HepG2 (cell line): ENCODE measurements at regions not wholly inside any gene's neighbourhood (a gene's known extent, or its start where the extent isn't known, plus 50 kb on each side); places are given as distances from the start of the nearest gene placed in this dataset.

ENCODE experiments used
- E2F1 ChIP-seq: sonication (generic); formaldehyde crosslinking; IDR thresholded peaks from 2 replicates; pipeline ENCODE4 v1.5.0; 2020; ENCODE audit warnings: missing genetic modification reagents
- HDAC2 ChIP-seq: sonication (generic); formaldehyde crosslinking; IDR thresholded peaks from 2 replicates; pipeline ENCODE4 v1.4.0; 2020; ENCODE audit warnings: missing genetic modification reagents
- HNF4G ChIP-seq, 2 experiments: sonication (generic) in 1 of 2; formaldehyde crosslinking in 1 of 2; IDR thresholded peaks; 2 replicates each; pipeline versions ENCODE4 v1.4.0 to v1.6.1; 2011 to 2020; ENCODE audit warnings: borderline replicate concordance in 2 of 2, low read depth in 2 of 2, mild to moderate bottlenecking in 2 of 2, low read length in 1 of 2, missing genetic modification reagents in 1 of 2, moderate library complexity in 1 of 2
- MAX ChIP-seq: IDR thresholded peaks from 2 replicates; pipeline ENCODE4 v1.6.1; 2012; ENCODE audit warnings: inconsistent platforms
- MXI1 ChIP-seq: IDR thresholded peaks from 3 replicates; pipeline ENCODE4 v1.6.1; 2012; ENCODE audit warnings: low read depth, low read length, inconsistent platforms, borderline replicate concordance
- YY1 ChIP-seq: IDR thresholded peaks from 2 replicates; pipeline ENCODE4 v1.6.1; 2011; ENCODE audit warnings: low read length, low read depth, moderate library complexity, mild to moderate bottlenecking; ENCODE audit not compliant: insufficient read depth, insufficient replicate concordance
- ZNF432 ChIP-seq: sonication (generic); formaldehyde crosslinking; IDR thresholded peaks from 2 replicates; pipeline ENCODE4 v1.5.0; 2020; ENCODE audit warnings: missing genetic modification reagents, mild to moderate bottlenecking, borderline replicate concordance

- TF ChIP-seq HNF4G (IDR thresholded peaks at IDR 0.05; ENCODE audit: borderline replicate concordance, low read depth, low read length) (no peak), HNF4G (CRISPR knock-in tag; IDR thresholded peaks at IDR 0.05; ENCODE audit: borderline replicate concordance, low read depth) (no peak), MXI1 (no peak), HDAC2 (CRISPR knock-in tag) (no peak), YY1 (no peak), MAX (no peak), E2F1 (CRISPR knock-in tag) (no peak), ZNF432 (no peak)
Measured at GRCh38 chr5:89996890-89997289, 412.7 kb downstream of the CETN3 start.
